ENCODE measurements at regions not wholly inside any gene's neighbourhood (a gene's known extent, or its start where the extent isn't known, plus 50 kb on each side); places are given as distances from the start of the nearest gene placed in this dataset.

DNA sequence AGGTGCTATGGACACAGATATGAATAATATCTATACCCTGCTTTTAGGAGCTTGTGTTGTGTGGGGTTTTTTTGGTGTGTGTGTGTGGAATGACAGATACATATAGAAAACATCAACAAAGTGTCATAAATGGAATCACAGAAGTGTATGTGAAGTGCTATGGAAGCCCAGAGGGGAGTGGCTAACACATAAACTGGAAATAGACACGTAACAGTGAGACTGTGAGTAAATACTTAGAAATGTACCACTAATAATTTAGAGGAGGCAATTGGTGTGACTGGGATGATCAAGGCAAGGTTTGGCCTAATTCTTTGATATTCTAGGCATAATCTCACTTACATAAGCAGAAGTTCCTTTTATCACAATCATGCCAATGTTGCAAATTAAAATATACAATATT is 169.3 kb upstream of the TENM4 start:
- no peak for TF ChIP-seq POLR2AphosphoS2 (conservative IDR thresholded peaks at IDR 0.05; ENCODE audit: low read length)
- TF ChIP-seq, protein P1, sequence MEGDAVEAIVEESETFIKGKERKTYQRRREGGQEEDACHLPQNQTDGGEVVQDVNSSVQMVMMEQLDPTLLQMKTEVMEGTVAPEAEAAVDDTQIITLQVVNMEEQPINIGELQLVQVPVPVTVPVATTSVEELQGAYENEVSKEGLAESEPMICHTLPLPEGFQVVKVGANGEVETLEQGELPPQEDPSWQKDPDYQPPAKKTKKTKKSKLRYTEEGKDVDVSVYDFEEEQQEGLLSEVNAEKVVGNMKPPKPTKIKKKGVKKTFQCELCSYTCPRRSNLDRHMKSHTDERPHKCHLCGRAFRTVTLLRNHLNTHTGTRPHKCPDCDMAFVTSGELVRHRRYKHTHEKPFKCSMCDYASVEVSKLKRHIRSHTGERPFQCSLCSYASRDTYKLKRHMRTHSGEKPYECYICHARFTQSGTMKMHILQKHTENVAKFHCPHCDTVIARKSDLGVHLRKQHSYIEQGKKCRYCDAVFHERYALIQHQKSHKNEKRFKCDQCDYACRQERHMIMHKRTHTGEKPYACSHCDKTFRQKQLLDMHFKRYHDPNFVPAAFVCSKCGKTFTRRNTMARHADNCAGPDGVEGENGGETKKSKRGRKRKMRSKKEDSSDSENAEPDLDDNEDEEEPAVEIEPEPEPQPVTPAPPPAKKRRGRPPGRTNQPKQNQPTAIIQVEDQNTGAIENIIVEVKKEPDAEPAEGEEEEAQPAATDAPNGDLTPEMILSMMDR (IDR thresholded peaks at IDR 0.05) = no peak
- no peak for TF ChIP-seq RAD21 (conservative IDR thresholded peaks at IDR 0.05 in 1 of 2, IDR thresholded peaks at IDR 0.05 in 1 of 2)
